Endothelial cell of umbilical vein (primary cell): ENCODE measurements at regions not wholly inside any gene's neighbourhood (a gene's known extent, or its start where the extent isn't known, plus 50 kb on each side); places are given as distances from the start of the nearest gene placed in this dataset.

Experiments used
- BruUV-seq: library from RNA; stranded (reverse); fragments of 400-500 nt; replicated peaks from 2 replicates; lab custom pipeline; 2021; lab: Mats Ljungman, UMichigan
- CTCF ChIA-PET: fragments of 300-600, 350-600 bp; sonication (Branson Sonifier 250); formaldehyde crosslinking; loops from one replicate; lab custom pipeline; 2021; ENCODE audit warnings: antibody characterized with exemption, inconsistent platforms; lab: Charles Lee
- POLR2A ChIA-PET: fragments of 300-600, 350-600 bp; sonication (Branson Sonifier 250); formaldehyde crosslinking; loops from one replicate; lab custom pipeline; 2021; ENCODE audit warnings: antibody characterized with exemption, inconsistent platforms; lab: Charles Lee
- DNase-seq: peaks from one replicate; pipeline ENCODE4 v3.0.0-alpha.2; 2011; ENCODE audit warnings: low read depth, low spot score
- FAIRE-seq: peaks from 2 replicates; lab custom pipeline; 2011; peaks lifted over from hg19 to GRCh38; lab: Jason Lieb, UNC
- H2AFZ ChIP-seq: 2 replicates; pipeline ENCODE4 v1.6.0; 2012; ENCODE audit warnings: low read depth, low read length, control low read depth, inconsistent platforms
- H3K27ac ChIP-seq: 2 replicates; pipeline ENCODE4 v1.5.1; 2011; ENCODE audit warnings: low read depth, mild to moderate bottlenecking, control low read depth, low read length, moderate library complexity; ENCODE audit not compliant: insufficient read depth
- H3K27me3 ChIP-seq, 2 experiments: 2 replicates each; pipeline versions ENCODE4 v1.6.0 to v1.6.1; 2011; ENCODE audit warnings: low read length in 2 of 2, mixed read lengths in 1 of 2; ENCODE audit not compliant: control insufficient read depth in 2 of 2, insufficient read depth in 2 of 2
- H3K36me3 ChIP-seq, 2 experiments: 2 replicates in 1 of 2; 3 replicates in 1 of 2; pipeline ENCODE4 v1.5.1; 2011; ENCODE audit warnings: low read length in 2 of 2, mild to moderate bottlenecking in 1 of 2, moderate library complexity in 1 of 2; ENCODE audit not compliant: control insufficient read depth in 2 of 2, insufficient read depth in 2 of 2; ENCODE audit errors: extremely low read depth in 1 of 2
- H3K4me1 ChIP-seq: 3 replicates; pipeline ENCODE4 v1.5.1; 2011; ENCODE audit warnings: mild to moderate bottlenecking, low read length; ENCODE audit not compliant: control insufficient read depth, insufficient read depth; ENCODE audit errors: extremely low read depth
- H3K4me2 ChIP-seq: 2 replicates; pipeline ENCODE4 v1.6.1; 2011; ENCODE audit warnings: low read length, control low read depth, mixed read lengths; ENCODE audit not compliant: insufficient read depth
- H3K4me3 ChIP-seq, 3 experiments: fragments of 200-600 bp in 1 of 3; sonication (generic), shearing (Covaris generic) in 1 of 3; replicated peaks in 1 of 3; 2 replicates each; pipeline ENCODE4 v1.5.1; 2011 to 2016; ENCODE audit warnings: control low read depth in 3 of 3, low read length in 3 of 3, mild to moderate bottlenecking in 2 of 3, inconsistent platforms in 1 of 3, low read depth in 1 of 3, moderate library complexity in 1 of 3; ENCODE audit not compliant: insufficient read depth in 1 of 3
- H3K79me2 ChIP-seq: 2 replicates; pipeline ENCODE4 v1.6.0; 2012; ENCODE audit warnings: low read length, inconsistent platforms; ENCODE audit not compliant: control insufficient read depth, insufficient read depth
- H3K9ac ChIP-seq: replicated peaks from 2 replicates; pipeline ENCODE3; 2011; ENCODE audit warnings: low read length, control low read depth; ENCODE audit not compliant: insufficient read depth; ENCODE audit errors: extremely low read depth
- H3K9me1 ChIP-seq: replicated peaks from 3 replicates; pipeline ENCODE4 v1.6.0; 2011; ENCODE audit warnings: mild to moderate bottlenecking, low read length; ENCODE audit not compliant: control insufficient read depth, insufficient read depth; ENCODE audit errors: extremely low read depth
- H3K9me3 ChIP-seq: replicated peaks from 2 replicates; pipeline ENCODE4 v1.5.1; 2012; ENCODE audit warnings: low read length, inconsistent platforms; ENCODE audit not compliant: control insufficient read depth, insufficient read depth
- H4K20me1 ChIP-seq: replicated peaks from 2 replicates; pipeline ENCODE3; 2011; ENCODE audit warnings: mild to moderate bottlenecking, low read length; ENCODE audit not compliant: control insufficient read depth, insufficient read depth; ENCODE audit errors: extremely low read depth
- MAX ChIP-seq: IDR thresholded peaks from 2 replicates; pipeline ENCODE4 v1.6.1; 2011; ENCODE audit not compliant: insufficient read depth, insufficient read length
- POLR2A ChIP-seq: IDR thresholded peaks from 2 replicates; pipeline ENCODE4 v1.6.1; 2012; ENCODE audit warnings: low read depth, mild to moderate bottlenecking, control low read depth, low read length
- POLR2AphosphoS5 ChIP-seq: IDR thresholded peaks from 2 replicates; pipeline ENCODE4 v1.6.1; 2012; ENCODE audit warnings: low read depth, mild to moderate bottlenecking, control low read depth, low read length, moderate library complexity; ENCODE audit not compliant: insufficient read depth
- dilution Hi-C: fragments of 300-500 bp; cut with MboI; formaldehyde crosslinking; loops from one replicate; pipeline ENCODE4 v1.15.0; 2019; ENCODE audit warnings: low sequenced_read_pairs; ENCODE audit not compliant: extremely low pct_ligation_motif_present
- intact Hi-C: fragments of 100-400 bp; cut with micrococcal nuclease; formaldehyde crosslinking; loops from one replicate; pipeline ENCODE4 v1.10.0; 2022

DNA sequence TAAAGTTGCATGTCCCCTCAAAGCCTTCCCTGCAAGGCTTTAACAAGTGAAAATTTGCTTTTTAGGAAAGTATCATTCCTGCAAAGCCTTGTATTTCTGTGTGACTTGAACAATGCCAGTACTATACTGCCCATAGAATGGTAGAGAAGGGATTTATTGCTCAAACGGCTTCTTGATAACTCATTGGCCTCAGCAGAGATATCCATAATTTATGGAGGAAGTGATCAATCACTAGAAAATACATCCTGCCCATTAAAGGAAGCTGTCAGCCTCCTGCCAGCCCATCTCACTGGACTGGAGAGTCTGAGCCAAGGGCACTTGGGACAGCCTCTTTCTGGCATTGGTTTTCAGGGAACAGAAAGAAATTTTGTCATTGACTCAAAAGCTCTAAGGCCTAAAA is 152.6 kb downstream of the XPNPEP1 start:
- BruUV-seq: no TSS peak
- dilution Hi-C loops: no loop called here
- H3K9me3 ChIP-seq: no peaks in the 10 kb centered on the region
- no peaks in the 10 kb centered on the region for H3K36me3 ChIP-seq
- H3K9me1 ChIP-seq: no peaks in the 10 kb centered on the region
- H3K79me2 ChIP-seq: no peaks in the 10 kb centered on the region
- H3K4me2 ChIP-seq: no peak overlapping the region
- no peaks in the 10 kb centered on the region for H3K27me3 ChIP-seq
- H3K27ac ChIP-seq: no peak overlapping the region
- no peak overlapping the region for H3K4me3 ChIP-seq
- no peak for DNase-seq
- intact Hi-C loops: no loop called here
- ChIA-PET POLR2A (no interaction called here), CTCF (no interaction called here)
- H2AFZ ChIP-seq: no peak overlapping the region
- H3K9ac ChIP-seq: no peak overlapping the region
- TF ChIP-seq POLR2AphosphoS5: no peak
- TF ChIP-seq POLR2A: no peak
- TF ChIP-seq MAX: no peak
- no peak for FAIRE-seq
- H3K4me1 ChIP-seq: no peaks in the 10 kb centered on the region
- H4K20me1 ChIP-seq: no peaks in the 10 kb centered on the region

GRCh38 chr10:109769966-109770365 is 153.3 kb downstream of the XPNPEP1 start:
- no TSS peak for BruUV-seq

More at GRCh38 chr10:109769966-109770365, 153.3 kb downstream of the XPNPEP1 start:
- intact Hi-C loops (no loop called here), dilution Hi-C loops (no loop called here)
- Histone ChIP-seq H3K36me3 (no peaks in the 10 kb centered on the region), H2AFZ (no peak overlapping the region), H3K4me1 (no peaks in the 10 kb centered on the region), H3K4me2 (no peak overlapping the region), H3K79me2 (no peaks in the 10 kb centered on the region), H3K9me1 (no peaks in the 10 kb centered on the region), H4K20me1 (no peaks in the 10 kb centered on the region), H3K27me3 (no peaks in the 10 kb centered on the region), H3K9ac (no peak overlapping the region), H3K9me3 (no peaks in the 10 kb centered on the region), H3K27ac (no peak overlapping the region), H3K4me3 (no peak overlapping the region)
- ChIA-PET POLR2A (no interaction called here), CTCF (no interaction called here)
- DNase-seq (no peak), FAIRE-seq (no peak)
- TF ChIP-seq POLR2A: no peak
- no peak for TF ChIP-seq POLR2AphosphoS5
